MCF 10A (cell line): ENCODE measurements at regions not wholly inside any gene's neighbourhood (a gene's known extent, or its start where the extent isn't known, plus 50 kb on each side); places are given as distances from the start of the nearest gene placed in this dataset.

Experiments used
- BruUV-seq: library from RNA; stranded (reverse); fragments of 400-500 nt; replicated peaks from 2 replicates; lab custom pipeline; 2021; lab: Mats Ljungman, UMichigan
- CTCF ChIA-PET: fragments of 300-600 bp; sonication (Branson Sonifier 250); formaldehyde crosslinking; extraction: SDS; loops from one replicate; lab custom pipeline; 2021; ENCODE audit warnings: antibody characterized with exemption, inconsistent platforms; lab: Yijun Ruan, JAX
- POLR2A ChIA-PET: fragments of 300-600, 350-650 bp; sonication (Branson Sonifier 250); formaldehyde crosslinking; extraction: SDS; loops from one replicate; lab custom pipeline; 2020; ENCODE audit warnings: antibody characterized with exemption, inconsistent platforms; lab: Yijun Ruan, JAX
- DNase-seq: peaks from one replicate; pipeline ENCODE4 v3.0.0-alpha.2; 2018; ENCODE audit not compliant: unreplicated experiment
- H3K27ac Mint-ChIP-seq: one replicate; pipeline ENCODE4 v1.8.0; 2022; ENCODE audit warnings: mild to moderate bottlenecking, low read depth, mixed read lengths; ENCODE audit not compliant: unreplicated experiment
- H3K27me3 Mint-ChIP-seq: one replicate; pipeline ENCODE4 v1.8.0; 2022; ENCODE audit warnings: mixed read lengths; ENCODE audit not compliant: insufficient read depth, unreplicated experiment
- H3K36me3 Mint-ChIP-seq: one replicate; pipeline ENCODE4 v1.8.0; 2022; ENCODE audit warnings: mild to moderate bottlenecking, moderate library complexity, mixed read lengths; ENCODE audit not compliant: insufficient read depth, unreplicated experiment
- H3K4me1 Mint-ChIP-seq: one replicate; pipeline ENCODE4 v1.8.0; 2022; ENCODE audit warnings: mixed read lengths; ENCODE audit not compliant: insufficient read depth, unreplicated experiment
- H3K4me3 Mint-ChIP-seq: one replicate; pipeline ENCODE4 v1.8.0; 2022; ENCODE audit warnings: mild to moderate bottlenecking, moderate library complexity, mixed read lengths; ENCODE audit not compliant: unreplicated experiment
- H3K9me3 Mint-ChIP-seq: one replicate; pipeline ENCODE4 v1.8.0; 2022; ENCODE audit warnings: mixed read lengths; ENCODE audit not compliant: unreplicated experiment
- CTCF ChIP-seq: fragments of 200-600 bp; IDR thresholded peaks from one replicate; pipeline ENCODE4 v1.8.0; 2022; ENCODE audit warnings: antibody characterized with exemption, mild to moderate bottlenecking; ENCODE audit not compliant: unreplicated experiment
- intact Hi-C: fragments of 100-400 bp; cut with micrococcal nuclease; formaldehyde crosslinking; loops from 2 replicates; pipeline ENCODE4 v1.14.1; 2022

- Mint-ChIP-seq H3K9me3 (peaks cover 14% of the 10 kb centered on the region), H3K4me1 (no peaks in the 10 kb centered on the region), H3K4me3 (no peak overlapping the region), H3K27ac (no peak overlapping the region), H3K36me3 (no peaks in the 10 kb centered on the region), H3K27me3 (no peaks in the 10 kb centered on the region)
- POLR2A ChIA-PET: no interaction called here
- no TSS peak for BruUV-seq
- no peak for DNase-seq
- intact Hi-C loops: loop anchor here (5.0 kb wide), 1 partner anchor 888 kb away; no protein-coding TSS in a partner anchor
- CTCF ChIA-PET: interaction anchor here (0.5 to 1.4 kb wide), 6 partner anchors 8 to 211 kb away, joined by 3 to 4 read pairs (median 3); no protein-coding TSS in a partner anchor
- TF ChIP-seq CTCF: no peak
Measured at GRCh38 chr11:116224889-116225200, 547.9 kb downstream of the BUD13 start.

DNA sequence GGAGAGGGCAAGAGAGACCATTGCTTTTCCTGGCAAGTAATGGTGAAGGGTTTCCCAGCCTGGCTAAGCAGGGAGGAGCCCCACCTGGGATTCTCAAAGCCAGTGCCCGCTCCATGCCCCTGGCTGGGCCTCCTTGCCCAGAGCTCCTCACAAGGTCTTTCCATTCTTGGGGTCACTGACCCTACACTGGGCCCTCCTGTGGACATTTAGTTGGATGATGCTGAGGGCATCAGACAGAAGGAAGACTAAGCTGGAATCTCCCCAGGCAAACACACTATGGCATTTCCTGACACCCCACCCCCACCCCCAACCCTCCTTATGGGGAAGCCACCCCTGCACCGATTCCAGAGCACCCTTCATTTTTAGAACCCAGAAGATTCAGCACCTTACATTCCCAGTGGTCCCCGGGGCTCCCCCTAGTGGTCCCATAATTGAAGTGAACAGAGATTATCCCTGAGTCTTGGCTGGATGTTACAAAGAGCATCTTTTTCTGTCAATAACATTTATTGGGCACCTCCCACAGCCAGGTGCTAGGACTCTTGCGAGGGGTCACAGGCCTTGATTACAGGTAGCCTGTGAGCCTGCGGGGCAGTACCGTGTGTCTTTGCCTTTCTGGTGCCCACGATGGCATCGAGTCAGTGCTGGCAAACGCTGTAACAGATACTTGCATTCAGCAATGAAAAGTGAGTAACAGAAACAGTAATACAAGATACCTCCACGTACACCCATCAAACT, 548.5 kb downstream of the BUD13 start:
- ChIA-PET CTCF (interaction anchor here (0.5 to 1.4 kb wide), 15 partner anchors 7 to 1456 kb away, joined by 3 to 5 read pairs (median 3); no protein-coding TSS in a partner anchor), POLR2A (interaction anchor here (0.5 kb wide), 1 partner anchor 697 kb away, joined by 3 read pairs; no protein-coding TSS in a partner anchor)
- peak; percentile 14 for DNase-seq
- Mint-ChIP-seq H3K4me1 (no peaks in the 10 kb centered on the region), H3K36me3 (no peaks in the 10 kb centered on the region), H3K9me3 (peaks cover 14% of the 10 kb centered on the region), H3K27me3 (no peaks in the 10 kb centered on the region), H3K4me3 (no peak overlapping the region), H3K27ac (no peak overlapping the region)
- BruUV-seq: no TSS peak
- intact Hi-C loops: loop anchor here (5.0 kb wide), 1 partner anchor 887 kb away; no protein-coding TSS in a partner anchor
- TF ChIP-seq CTCF: peak; percentile 47

GRCh38 chr11:116221351-116221750, 551.4 kb downstream of the BUD13 start:
- Mint-ChIP-seq H3K27me3 (no peaks in the 10 kb centered on the region), H3K27ac (no peak overlapping the region), H3K36me3 (no peaks in the 10 kb centered on the region), H3K9me3 (no peaks in the 10 kb centered on the region), H3K4me1 (no peaks in the 10 kb centered on the region), H3K4me3 (no peak overlapping the region)
- ChIA-PET CTCF (no interaction called here), POLR2A (no interaction called here)
- no TSS peak for BruUV-seq
- no peak for DNase-seq
- no peak for TF ChIP-seq CTCF
- intact Hi-C loops: loop anchor here (5.0 kb wide), 1 partner anchor 884 kb away; no protein-coding TSS in a partner anchor

DNA sequence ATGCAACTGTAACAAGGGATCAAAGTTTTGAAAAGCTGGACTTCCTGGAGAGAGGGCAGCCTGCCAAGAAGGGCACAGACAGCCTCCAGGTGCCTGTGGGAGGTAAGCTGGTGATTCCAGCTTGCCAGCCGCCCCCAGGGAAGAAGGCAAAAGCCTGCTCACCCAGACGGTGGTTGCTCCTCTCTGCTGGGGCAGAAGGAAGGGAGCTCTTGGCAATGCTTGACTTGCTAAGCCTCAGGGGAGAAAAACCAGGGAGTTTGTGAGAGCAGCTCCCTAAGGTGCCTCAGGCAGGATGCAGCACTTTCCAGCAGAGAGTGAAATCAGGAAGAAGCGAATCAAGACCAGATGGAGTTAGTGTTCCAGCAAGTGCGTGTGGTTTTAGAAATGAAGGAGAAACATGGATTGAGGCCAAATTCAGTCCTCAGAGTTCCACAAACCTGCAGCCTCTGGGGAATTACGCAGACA, 553.6 kb downstream of the BUD13 start:
- DNase-seq: no peak
- no peak overlapping the region for H3K27ac Mint-ChIP-seq
- BruUV-seq: no TSS peak
- TF ChIP-seq CTCF: no peak
- no peaks in the 10 kb centered on the region for H3K4me1 Mint-ChIP-seq
- H3K4me3 Mint-ChIP-seq: no peak overlapping the region
- intact Hi-C loops: no loop called here
- ChIA-PET POLR2A (no interaction called here), CTCF (interaction anchor here (0.7 to 1.1 kb wide), 2 partner anchors 10 to 836 kb away, joined by 3 read pairs; no protein-coding TSS in a partner anchor)
- no peaks in the 10 kb centered on the region for H3K9me3 Mint-ChIP-seq
- no peaks in the 10 kb centered on the region for H3K27me3 Mint-ChIP-seq
- H3K36me3 Mint-ChIP-seq: no peaks in the 10 kb centered on the region
